DND-41 (cell line): ENCODE measurements at regions not wholly inside any gene's neighbourhood (a gene's known extent, or its start where the extent isn't known, plus 50 kb on each side); places are given as distances from the start of the nearest gene placed in this dataset.

Source experiments
- EZH2 ChIP-seq: IDR thresholded peaks from 3 replicates; pipeline ENCODE4 v1.6.1; 2012; ENCODE audit warnings: borderline replicate concordance, low read depth, mild to moderate bottlenecking, moderate library complexity, low read length, inconsistent platforms; ENCODE audit not compliant: severe bottlenecking
- TF ChIP-seq, protein P1 (sequence below): IDR thresholded peaks from 2 replicates; pipeline ENCODE4 v1.5.1; 2012; ENCODE audit warnings: borderline replicate concordance, low read length, moderate library complexity, mild to moderate bottlenecking; ENCODE audit not compliant: poor library complexity, severe bottlenecking; ENCODE audit errors: extremely low read depth

DNA sequence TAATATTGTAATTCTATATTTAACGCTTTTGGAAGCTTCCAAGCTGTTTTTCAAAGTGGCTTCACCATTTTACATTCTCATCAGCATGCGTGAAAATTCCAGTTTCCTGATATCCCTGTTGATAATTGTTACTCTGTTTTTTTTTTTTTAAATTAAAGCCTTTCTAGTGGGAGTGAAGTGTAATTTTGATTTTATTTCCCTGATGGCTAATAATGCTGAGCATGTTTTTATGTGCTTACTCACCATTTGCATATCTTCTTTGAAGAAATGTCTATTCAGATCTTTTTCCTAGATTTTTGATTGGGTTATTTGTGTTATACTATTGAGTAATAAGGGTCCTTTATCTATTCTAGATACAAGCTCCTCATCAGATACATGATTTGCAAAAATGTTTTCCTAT, 382.8 kb upstream of the HS6ST1 start:
- TF ChIP-seq, protein P1, sequence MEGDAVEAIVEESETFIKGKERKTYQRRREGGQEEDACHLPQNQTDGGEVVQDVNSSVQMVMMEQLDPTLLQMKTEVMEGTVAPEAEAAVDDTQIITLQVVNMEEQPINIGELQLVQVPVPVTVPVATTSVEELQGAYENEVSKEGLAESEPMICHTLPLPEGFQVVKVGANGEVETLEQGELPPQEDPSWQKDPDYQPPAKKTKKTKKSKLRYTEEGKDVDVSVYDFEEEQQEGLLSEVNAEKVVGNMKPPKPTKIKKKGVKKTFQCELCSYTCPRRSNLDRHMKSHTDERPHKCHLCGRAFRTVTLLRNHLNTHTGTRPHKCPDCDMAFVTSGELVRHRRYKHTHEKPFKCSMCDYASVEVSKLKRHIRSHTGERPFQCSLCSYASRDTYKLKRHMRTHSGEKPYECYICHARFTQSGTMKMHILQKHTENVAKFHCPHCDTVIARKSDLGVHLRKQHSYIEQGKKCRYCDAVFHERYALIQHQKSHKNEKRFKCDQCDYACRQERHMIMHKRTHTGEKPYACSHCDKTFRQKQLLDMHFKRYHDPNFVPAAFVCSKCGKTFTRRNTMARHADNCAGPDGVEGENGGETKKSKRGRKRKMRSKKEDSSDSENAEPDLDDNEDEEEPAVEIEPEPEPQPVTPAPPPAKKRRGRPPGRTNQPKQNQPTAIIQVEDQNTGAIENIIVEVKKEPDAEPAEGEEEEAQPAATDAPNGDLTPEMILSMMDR = no peak
- no peak for TF ChIP-seq EZH2
